HG03159 (cell line): ENCODE measurements at regions not wholly inside any gene's neighbourhood (a gene's known extent, or its start where the extent isn't known, plus 50 kb on each side); places are given as distances from the start of the nearest gene placed in this dataset.
"Not testable (repeated sequence)": the region's sequence is repeated elsewhere in the genome, so short reads cannot be mapped to it uniquely, and the experiment has no call there.

Source experiments
- ATAC-seq: cut with Tn5 transposase; IDR thresholded peaks from one replicate; pipeline ENCODE4 v1.9.1; 2021; ENCODE audit warnings: mild to moderate bottlenecking, moderate library complexity; ENCODE audit not compliant: unreplicated experiment

DNA sequence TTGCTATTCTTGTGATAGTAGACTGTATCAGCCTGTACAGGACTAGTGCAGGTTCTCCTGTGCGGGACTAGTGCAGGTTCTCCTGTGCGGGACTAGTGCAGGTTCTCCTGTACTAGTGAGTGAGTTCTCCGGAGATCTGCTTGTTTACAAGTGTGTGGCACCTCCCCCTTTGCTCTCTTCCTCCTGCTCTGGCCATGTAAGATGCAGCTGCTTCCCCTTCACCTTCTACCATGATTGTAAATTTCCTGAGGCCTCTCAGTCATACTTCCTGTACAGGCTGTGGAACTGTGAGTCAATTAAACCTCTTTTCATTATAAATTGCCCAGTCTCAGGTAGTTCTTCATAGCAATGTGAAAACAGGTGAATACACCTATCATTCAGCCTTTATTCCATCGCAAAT, 289.6 kb downstream of the TEX29 start:
- no peak for ATAC-seq

DNA sequence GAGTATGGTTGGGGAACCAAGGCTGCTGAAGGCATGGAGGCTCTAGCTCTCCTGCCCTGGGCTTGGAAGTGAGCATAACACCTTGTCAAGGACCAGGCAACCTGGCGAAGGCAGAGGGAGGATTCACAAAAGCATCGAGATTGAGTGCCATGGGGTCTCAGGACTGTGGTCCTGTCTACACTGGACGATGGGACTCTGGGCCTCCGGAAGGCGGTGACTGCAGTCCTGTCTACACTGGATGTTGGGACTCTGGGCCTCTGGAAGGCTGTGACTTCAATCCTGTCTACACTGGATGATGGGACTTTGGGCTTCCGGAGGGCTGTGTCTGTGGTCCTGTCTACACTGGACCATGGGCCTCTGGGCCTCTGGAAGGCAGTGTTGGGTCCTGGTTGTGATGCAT, 290.4 kb downstream of the TEX29 start:
- no peak for ATAC-seq

DNA sequence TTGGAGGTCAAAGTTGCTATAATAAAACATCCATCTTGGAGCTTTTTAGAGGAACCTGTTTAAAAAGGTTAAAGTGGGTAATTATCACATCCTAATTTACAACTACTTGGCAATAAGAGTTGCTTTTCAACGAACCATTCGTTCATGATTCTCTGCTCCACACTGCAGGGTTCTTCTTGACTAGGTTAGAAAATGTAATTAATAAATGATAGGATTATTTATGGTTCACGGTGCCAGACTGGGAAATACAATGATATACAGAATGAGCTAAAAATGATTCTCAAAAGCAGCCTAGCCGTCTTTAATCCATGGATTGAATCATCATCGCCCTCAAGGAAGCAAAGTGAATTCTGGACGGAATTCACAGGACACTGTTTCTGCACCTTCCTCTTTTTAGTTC, 291.2 kb downstream of the TEX29 start:
- no peak for ATAC-seq

DNA sequence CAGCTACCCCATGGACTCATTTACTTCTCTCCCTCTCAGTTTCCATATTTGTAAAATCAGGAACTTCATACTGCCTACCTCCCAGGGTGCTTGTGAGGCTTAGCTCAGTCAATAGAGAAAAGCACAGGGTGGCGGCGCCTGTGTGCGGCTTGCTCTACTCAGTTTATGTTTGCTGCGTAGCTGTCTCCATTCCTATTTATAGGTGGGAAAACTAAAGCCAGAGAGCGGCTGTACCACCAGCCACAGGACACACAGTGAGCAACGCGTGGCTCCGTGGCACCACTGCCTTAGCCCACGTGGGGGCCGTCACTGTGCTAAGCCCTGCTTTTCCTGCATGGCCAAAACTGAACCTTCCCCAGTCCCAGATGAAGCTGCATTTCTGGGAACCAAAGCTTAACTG, 292.4 kb downstream of the TEX29 start:
- no peak for ATAC-seq

DNA sequence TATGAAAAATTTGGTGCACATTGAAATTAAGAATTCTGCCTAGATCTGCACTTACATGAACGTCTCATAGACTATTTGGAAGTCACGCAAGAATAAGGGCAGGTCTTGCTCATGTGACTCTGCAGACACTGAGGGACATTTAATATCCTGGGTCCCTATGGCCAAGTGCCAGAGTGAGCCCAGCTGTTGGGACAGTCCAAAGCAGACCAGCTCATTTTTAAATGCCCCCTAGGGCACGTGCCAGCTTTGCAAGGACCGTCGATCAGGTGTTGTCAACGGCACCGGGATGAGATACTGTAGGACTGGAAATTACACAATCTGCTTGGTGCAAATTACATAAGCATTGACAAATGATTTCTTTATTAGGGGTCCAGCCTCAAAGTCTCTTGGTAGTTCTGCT, 293.6 kb downstream of the TEX29 start:
- ATAC-seq, result no peak

DNA sequence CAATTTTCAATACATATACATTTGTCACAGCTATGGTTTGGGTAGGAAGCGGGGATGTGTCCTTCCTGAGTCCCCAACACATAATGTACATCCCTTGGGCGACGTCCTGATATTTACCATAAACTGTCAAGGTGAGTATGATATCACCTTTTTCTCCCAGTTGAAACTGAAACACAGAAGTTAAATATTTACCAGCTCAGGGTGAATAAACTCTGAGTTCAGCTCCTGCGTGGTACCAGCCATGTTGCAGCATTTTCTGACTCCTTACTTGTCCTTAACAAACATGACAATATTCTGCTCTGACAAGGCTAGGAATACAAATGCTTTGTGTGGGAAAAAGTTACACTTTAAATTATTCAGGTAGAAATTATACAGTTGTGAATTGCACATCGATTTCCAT, 294.2 kb downstream of the TEX29 start:
- ATAC-seq, result no peak

DNA sequence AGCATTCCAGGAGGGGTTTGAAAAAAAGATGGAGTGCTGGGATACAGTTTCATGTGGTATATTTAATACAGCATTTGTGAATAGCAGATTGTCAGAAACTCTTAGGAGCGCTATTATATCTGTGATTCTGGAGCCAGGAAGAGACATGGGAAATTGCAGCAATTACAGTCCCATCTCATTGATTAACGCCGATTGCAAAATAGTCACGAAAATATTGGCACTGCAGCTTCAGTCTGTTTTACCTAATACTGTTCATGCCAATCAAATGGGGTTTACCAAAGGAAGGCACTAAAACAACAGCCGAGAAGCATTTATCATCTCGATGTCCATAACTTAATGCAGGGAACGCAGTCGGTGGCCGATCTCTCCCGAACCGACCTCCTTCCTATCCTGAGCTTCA, 295.8 kb downstream of the TEX29 start:
- ATAC-seq, result no peak

DNA sequence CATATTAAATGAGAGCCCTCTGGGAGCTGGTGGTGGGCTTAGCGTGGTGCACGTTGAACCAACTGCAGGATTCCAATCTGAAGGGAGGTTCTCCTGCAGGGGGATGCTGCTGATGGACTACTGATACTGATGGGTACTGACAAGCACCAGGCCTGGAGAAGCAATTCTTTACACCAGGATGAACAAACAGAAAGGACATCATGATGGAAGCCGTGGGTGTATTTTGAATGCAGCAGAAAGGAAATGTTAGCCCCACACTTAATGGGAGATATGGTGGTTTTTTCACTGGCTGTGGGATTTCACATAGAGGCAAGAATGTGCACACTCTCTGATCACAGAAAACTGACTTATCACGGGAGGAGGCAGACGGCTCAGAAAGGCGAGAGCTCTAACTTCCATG, 299.7 kb downstream of the TEX29 start:
- no peak for ATAC-seq

DNA sequence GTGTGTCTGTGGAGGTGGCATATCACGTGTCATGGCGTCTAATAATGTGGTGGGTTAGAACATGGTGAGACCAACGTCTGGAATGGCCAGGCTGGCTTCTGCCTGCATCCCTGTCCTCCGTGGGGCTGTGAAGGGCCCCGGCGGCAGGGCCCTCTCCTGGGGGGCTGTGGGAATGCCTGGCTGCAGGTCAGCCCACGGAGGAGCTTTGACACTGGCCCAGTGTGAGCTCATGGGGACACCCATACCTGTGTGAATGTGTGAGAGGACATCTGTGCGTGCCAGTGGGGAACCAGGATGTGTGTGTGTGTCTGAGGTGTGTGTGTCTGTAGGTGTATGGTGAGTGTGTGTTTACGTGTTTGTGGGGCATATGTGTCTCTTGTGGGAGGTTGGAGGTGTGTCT, 300.1 kb downstream of the TEX29 start:
- ATAC-seq, result no peak

DNA sequence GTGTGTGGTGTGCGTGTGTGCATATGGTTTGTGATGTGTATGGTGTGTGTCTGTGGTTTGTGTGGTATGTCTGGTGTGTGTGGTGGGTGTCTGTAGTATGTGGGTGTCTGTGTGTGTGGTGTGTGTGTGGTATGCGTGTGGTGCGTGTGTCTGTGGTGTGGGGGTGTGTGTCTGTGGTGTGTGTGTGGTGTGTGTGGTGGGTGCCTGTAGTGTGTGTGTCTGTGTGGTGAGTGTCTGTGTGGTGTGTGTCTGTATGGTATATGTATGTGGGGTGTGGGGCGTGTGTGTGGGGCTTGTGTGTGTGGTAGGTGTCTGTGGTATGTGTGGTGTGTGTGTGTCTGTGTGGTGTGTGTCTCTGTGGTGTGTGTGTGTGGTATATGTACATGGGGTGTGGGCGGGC, 300.7 kb downstream of the TEX29 start:
- no peak for ATAC-seq

DNA sequence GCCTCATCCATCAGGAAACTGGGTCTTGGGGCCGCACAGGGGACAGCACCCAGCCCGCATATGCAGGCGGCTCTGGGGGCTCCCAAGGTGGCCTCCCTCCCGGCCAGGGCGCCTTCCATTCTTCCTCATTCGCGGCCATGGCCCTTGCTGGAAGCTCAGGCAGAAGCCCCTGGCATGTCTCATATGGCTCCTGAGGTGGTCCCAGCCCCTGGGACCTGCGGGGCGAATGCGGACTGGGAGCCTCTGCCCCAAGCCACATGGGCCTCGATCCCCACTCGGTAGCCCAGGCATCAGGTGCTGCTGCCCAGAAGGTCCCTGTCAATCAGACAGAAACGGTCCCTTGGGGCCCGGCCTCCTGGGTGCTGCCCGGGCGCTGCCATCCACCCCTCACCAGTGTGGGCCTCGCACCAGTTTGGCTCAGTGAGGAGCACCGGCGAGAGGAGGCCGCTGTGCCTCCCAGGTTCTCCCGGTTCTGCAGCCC, 301.6 kb downstream of the TEX29 start:
- ATAC-seq, result no peak

DNA sequence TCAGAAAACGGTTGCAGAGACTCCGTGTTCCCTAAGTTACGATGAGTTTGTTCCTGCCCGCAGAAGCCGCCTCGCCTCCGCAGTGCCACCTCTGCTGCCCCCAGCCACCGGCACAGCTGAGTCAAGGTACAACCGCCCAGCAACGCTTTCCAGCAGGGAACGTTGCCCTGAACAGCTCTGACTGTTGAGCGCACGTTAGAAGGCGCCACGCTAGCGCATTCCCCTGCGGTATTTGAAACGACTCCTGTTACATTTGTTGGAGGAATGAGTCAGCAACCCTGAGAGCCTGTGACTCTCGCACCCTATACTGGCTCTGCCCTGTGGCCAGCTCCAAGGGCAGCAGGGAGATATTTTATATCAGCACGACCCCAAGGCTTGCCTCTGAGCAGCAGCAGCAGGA, 302.8 kb downstream of the TEX29 start:
- ATAC-seq, result no peak

DNA sequence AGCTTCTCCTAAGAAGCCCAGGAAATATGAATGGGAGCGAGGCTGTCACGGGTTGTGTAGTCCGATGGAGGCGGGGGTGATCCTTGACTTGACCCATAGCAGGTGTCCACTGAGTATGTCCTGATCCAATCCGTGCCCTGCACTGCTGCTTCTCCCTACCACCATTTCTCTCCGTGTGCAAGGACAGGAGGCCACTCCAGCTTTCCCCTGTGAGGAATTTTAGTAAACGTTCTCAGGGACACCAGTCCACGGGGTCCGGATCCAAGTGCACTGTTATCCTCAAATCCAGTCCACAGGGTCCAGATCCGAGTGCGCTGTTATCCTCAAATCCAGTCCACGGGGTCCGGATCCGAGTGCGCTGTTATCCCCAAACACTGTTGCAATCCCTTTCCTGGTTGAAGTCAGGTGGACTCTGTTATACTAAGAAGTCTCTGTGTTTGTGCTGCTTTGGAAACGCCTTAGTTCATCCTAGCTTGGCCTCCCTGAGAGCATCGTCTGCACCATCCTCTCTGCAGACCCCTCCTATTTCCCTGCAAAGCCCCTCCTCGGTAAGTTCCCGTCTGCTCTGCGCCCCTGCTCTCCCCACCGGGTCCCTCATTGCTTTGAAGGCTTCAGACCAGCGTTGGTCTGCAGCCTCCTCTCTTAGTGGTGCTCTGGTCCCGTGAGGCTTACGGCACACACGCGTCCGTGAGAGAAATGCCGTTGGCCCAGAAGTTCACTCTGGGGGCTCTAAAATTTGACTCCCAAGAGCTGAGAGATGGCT, 303.5 kb downstream of the TEX29 start:
- ATAC-seq, result no peak

DNA sequence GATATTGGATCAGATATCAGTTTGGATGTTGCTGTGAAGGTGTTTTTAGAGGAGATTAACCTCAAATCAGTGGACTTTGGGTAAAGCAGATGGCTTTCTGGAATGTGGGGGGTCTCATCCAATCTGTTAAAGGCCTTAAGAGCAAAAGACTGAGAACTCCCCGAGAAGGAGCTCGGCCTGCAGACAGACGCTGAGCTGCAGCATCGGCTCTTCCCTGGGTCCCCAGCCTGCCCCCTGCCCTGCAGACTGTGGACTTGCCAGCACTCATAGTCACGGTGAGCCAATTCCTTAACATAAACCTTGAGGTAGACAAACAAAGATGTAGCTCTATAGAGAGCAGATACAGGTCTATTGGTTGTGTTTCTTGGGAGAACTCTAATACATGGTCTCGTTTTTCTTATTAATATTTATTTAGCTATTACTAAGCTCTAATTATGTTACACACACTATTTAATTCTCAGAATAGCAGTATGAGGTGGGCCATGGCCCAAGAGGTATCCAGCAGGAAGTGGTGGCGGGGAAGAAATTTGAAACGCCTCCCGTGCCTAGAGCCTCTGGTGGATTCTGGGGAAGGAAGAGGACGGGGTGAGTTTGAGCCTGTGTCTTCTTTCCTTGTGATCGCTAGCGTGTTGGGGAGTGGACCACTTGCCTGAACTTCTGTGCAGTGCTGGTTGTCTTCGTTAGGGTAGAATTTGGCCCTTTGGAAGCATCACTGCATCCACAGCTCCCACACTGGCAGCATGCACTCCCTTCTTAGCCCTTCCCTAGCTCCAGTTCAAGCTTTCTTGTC, 305.3 kb downstream of the TEX29 start:
- no peak for ATAC-seq

DNA sequence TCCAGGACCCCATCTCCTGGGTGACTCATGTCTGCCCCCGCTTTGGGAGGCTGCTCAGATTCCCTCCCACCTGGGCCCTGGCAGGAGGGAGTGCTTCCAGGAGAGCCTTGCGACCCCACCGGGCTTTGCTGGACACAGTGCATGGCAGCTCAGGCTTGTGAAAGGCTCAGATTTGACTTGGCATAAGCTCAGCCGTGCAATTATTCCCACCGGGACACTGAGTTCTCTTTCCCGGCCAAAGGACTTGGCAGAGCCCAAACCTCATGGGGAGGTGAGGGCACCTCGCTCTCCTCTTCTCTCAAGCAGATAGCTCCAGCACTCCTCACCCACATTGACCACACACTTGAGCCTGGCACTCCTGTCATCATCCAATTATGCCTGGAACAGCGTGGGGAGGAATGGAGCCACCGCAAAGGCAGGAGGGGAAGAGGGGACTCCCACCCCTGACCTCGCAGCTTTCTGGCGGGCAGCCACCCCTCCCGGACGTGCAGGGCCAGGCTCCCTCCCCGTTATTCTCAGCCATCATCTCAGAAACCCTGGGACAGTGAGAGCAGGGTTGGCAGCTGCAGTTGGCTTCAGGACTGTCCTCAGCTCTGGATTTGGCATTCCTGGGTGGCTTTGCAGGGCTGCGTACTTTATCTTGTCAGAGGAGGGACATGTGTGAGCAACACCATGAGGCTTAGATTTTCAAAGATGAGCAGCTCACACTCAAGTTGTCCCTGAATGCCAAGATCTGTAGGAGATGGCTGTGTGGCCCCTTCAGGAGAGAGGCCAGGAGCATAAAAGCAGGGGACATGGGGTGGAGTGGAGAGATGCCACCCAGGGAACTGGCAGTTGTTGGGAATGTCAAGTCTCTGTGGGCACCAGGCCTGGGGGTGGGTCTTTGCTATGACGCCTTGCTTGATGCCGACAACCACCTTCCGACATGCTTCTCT, 306.2 kb downstream of the TEX29 start:
- no peak for ATAC-seq

DNA sequence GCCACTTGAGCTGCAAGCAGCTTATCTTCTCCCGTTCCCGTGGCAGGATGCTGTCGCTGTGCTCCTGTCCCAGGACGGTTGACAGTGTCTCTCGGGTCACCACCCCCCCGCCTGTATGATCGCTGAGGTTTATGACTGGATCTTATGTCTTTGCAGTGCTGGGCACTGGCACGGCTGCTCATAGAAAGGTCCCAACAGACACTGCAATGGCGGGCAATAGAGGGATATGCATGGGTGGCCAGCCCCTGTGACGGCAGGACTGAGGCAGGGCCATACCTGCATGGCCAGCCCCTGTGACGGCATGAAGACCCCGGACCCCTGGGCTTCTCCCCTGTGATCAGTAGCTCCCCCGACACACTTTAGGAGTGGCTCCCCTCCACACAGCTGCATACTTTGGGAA, 307.2 kb downstream of the TEX29 start:
- ATAC-seq, result no peak

DNA sequence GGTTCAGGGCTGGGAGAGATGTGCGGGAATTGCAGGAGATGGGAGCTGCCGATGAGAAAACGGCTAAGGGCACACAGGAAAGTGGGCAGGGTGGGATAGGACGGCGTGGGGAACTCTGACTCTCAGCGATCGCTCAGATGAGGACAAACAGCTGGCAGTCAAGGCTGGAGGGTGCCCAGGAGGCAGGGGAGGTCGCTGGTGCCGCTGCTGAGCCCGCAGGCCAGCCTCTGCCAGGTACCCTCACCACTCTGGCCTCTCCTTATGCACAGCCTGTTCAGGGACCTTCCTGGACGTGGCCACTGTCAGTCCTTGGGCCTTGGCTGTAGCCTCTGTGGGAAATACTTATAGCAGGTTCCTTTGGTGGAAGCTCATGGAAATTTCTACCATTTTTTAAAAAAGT, 308.6 kb downstream of the TEX29 start:
- ATAC-seq, result no peak

DNA sequence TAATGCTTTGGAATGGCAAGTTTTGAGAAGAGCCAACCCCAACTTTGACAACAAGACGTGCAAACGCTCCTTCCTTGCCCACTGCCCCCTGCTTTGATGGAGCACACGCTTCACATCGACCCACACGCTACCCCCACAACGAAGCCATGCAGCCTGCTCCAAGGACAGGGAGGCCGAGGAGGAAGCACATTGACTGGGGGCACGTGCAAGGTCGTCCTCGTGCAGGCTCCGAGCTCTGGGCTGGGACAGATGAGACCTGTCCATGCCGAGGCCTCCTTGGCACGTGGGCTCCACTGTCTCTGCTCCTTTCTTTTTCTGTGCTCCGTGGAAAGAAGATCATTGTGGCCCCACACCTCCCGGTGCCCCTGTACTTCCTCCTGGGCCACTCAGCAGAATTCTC, 309.0 kb downstream of the TEX29 start:
- no peak for ATAC-seq

DNA sequence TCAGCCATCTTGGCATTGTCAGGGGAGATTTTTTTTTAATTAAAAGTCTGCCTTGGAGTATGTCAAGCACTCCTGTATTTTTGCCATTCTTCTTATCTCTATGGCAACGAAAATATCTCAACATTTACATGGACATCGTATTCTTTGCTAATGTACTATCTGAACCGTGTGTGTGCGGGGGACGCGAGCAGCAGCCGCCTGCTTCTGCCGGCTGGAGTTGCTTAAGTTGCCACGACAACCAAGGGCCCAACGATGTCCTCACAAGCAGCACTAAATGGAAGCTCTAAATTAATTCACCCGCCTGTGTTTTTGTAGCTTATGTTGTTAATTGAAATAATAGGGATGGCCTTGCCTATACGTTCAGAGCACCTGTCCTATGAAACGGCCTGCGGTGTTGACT, 309.5 kb downstream of the TEX29 start:
- no peak for ATAC-seq

DNA sequence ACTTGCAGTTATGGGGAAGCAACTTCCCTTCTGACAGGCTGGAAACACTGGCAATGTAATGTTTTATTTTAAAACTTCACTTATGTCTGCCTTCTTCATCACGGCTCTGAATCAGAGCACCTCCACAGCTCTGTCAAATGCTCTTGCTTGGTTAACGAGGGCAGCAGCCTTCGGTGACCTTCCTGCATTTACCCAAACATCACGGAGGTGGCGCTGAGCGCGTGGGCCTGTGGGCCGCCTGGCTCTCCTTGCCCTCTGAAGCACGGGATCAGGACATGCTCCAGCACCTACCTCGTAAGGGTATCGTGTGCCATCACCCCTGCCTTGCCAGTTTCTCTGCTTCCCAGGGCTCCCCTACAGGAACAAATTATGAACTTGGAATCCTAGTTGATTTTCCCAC, 310.0 kb downstream of the TEX29 start:
- no peak for ATAC-seq

DNA sequence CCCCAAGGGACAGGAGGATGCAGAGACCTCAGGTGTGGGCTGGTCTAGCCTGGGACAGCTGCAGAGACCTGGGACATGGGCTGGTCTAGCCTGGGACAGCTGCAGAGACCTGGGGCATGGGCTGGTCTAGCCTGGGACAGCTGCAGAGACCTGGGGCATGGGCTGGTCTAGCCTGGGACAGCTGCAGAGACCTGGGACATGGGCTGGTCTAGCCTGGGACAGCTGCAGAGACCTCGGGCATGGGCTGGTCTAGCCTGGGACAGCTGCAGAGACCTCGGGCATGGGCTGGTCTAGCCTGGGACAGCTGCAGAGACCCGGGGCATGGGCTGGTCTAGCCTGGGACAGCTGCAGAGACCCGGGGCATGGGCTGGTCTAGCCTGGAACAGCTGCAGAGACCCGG, 310.8 kb downstream of the TEX29 start:
- not testable (repeated sequence) for ATAC-seq
